ENCODE measurements at regions not wholly inside any gene's neighbourhood (a gene's known extent, or its start where the extent isn't known, plus 50 kb on each side); places are given as distances from the start of the nearest gene placed in this dataset.

GRCh38 chr1:223486932-223487886 lies 94.0 kb downstream of the CCDC185 start:
- H3K27ac ChIP-seq, result no peak overlapping the region
- no peak for TF ChIP-seq CTCF (conservative IDR thresholded peaks at IDR 0.05)

- no peak overlapping the region for H3K27ac ChIP-seq
- no peak for TF ChIP-seq CTCF (conservative IDR thresholded peaks at IDR 0.05)
Observed at GRCh38 chr1:223487887-223488259, 94.7 kb downstream of the CCDC185 start.

- no peak for TF ChIP-seq CTCF (conservative IDR thresholded peaks at IDR 0.05)
- no peak overlapping the region for H3K27ac ChIP-seq
Observed at GRCh38 chr1:223489439-223489838, 96.2 kb downstream of the CCDC185 start.

- no peak overlapping the region for H3K27ac ChIP-seq
- no peak for TF ChIP-seq CTCF (conservative IDR thresholded peaks at IDR 0.05)
Observed at GRCh38 chr1:223490256-223490655, 97.0 kb downstream of the CCDC185 start.
